SK-N-SH (cell line): ENCODE measurements at regions not wholly inside any gene's neighbourhood (a gene's known extent, or its start where the extent isn't known, plus 50 kb on each side); places are given as distances from the start of the nearest gene placed in this dataset.

Source experiments
- CTCF ChIA-PET: fragments of 300-600, 350-600 bp; formaldehyde crosslinking; extraction: SDS; loops from one replicate; lab custom pipeline; 2021; lab: Yijun Ruan, JAX
- POLR2A ChIA-PET: fragments of 350-600 bp; sonication (Branson Sonifier 250); formaldehyde crosslinking; extraction: SDS; loops from one replicate; lab custom pipeline; 2020; ENCODE audit warnings: antibody characterized with exemption, inconsistent platforms; lab: Yijun Ruan, JAX
- DNase-seq: peaks from one replicate; pipeline ENCODE4 v3.0.0; 2012
- H2AFZ ChIP-seq: fragments of 200-600 bp; sonication (generic); 2 replicates; pipeline ENCODE4 v1.8.1; 2016; ENCODE audit warnings: antibody characterized with exemption, mild to moderate bottlenecking, low read depth
- H3F3A ChIP-seq: fragments of 200-600 bp; sonication (generic); replicated peaks from 2 replicates; pipeline ENCODE3; 2016; ENCODE audit warnings: antibody characterized with exemption, mild to moderate bottlenecking; ENCODE audit not compliant: insufficient read depth
- H3K27ac ChIP-seq, 2 experiments: fragments of 200-500 bp in 1 of 2; fragments of 200-600 bp in 1 of 2; sonication (Bioruptor generic) in 1 of 2; sonication (generic), shearing (Covaris generic) in 1 of 2; 2 replicates each; pipeline versions ENCODE4 v1.5.1 to v1.6.1; 2014 to 2016; ENCODE audit warnings: low read depth in 2 of 2, inconsistent platforms in 1 of 2, low read length in 1 of 2, mild to moderate bottlenecking in 1 of 2, mixed read lengths in 1 of 2
- H3K27me3 ChIP-seq: fragments of 200-600 bp; sonication (generic), shearing (Covaris generic); 2 replicates; pipeline ENCODE4 v1.6.1; 2016; ENCODE audit warnings: mixed run types; ENCODE audit not compliant: insufficient read depth
- H3K36me3 ChIP-seq, 2 experiments: fragments of 200-500 bp in 1 of 2; fragments of 200-600 bp in 1 of 2; sonication (Bioruptor generic) in 1 of 2; sonication (generic) in 1 of 2; replicated peaks in 1 of 2; 2 replicates each; pipeline versions ENCODE3 to v1.5.1; 2014 to 2016; ENCODE audit warnings: low read length in 1 of 2, mild to moderate bottlenecking in 1 of 2; ENCODE audit not compliant: insufficient read depth in 2 of 2, control insufficient read depth in 1 of 2
- H3K4me1 ChIP-seq, 2 experiments: fragments of 200-500 bp in 1 of 2; fragments of 200-600 bp in 1 of 2; sonication (Bioruptor generic) in 1 of 2; sonication (generic), shearing (Covaris generic) in 1 of 2; 2 replicates each; pipeline versions ENCODE4 v1.5.1 to v1.6.1; 2014 to 2016; ENCODE audit warnings: low read depth in 1 of 2, low read length in 1 of 2, mixed run types in 1 of 2; ENCODE audit not compliant: insufficient read depth in 2 of 2, control insufficient read depth in 1 of 2
- H3K4me2 ChIP-seq: fragments of 200-600 bp; sonication (generic), shearing (Covaris generic); 2 replicates; pipeline ENCODE4 v1.6.1; 2017; ENCODE audit warnings: mixed run types
- H3K4me3 ChIP-seq, 2 experiments: fragments of 200-500 bp in 1 of 2; fragments of 200-600 bp in 1 of 2; sonication (Bioruptor generic) in 1 of 2; sonication (generic), shearing (Covaris generic) in 1 of 2; 2 replicates each; pipeline versions ENCODE4 v1.5.1 to v1.8.1; 2014 to 2016; ENCODE audit warnings: low read depth in 2 of 2, inconsistent platforms in 1 of 2, low read length in 1 of 2, mild to moderate bottlenecking in 1 of 2, mixed read lengths in 1 of 2, moderate library complexity in 1 of 2
- H3K79me2 ChIP-seq: fragments of 200-600 bp; sonication (generic); 2 replicates; pipeline ENCODE4 v1.8.1; 2017; ENCODE audit warnings: mild to moderate bottlenecking; ENCODE audit not compliant: insufficient read depth
- H3K9ac ChIP-seq: fragments of 200-600 bp; sonication (generic); 2 replicates; pipeline ENCODE4 v1.6.1; 2017; ENCODE audit warnings: mixed run types
- H3K9me2 ChIP-seq: fragments of 200-600 bp; sonication (generic); 2 replicates; pipeline ENCODE4 v1.6.1; 2017; ENCODE audit warnings: mixed run types
- H3K9me3 ChIP-seq: fragments of 200-600 bp; sonication (generic); 2 replicates; pipeline ENCODE4 v1.6.1; 2017; ENCODE audit warnings: mixed run types, mild to moderate bottlenecking, moderate library complexity
- H4K20me1 ChIP-seq: fragments of 200-600 bp; sonication (generic); 2 replicates; pipeline ENCODE4 v1.6.1; 2017; ENCODE audit warnings: mild to moderate bottlenecking, mixed run types; ENCODE audit not compliant: insufficient read depth
- EP300 ChIP-seq, 2 experiments: IDR thresholded peaks; 2 replicates each; pipeline versions ENCODE4 v1.4.0 to v1.6.1; 2012; ENCODE audit warnings: borderline replicate concordance in 1 of 2, low read depth in 1 of 2, low read length in 1 of 2
- EZH2phosphoT487 ChIP-seq: fragments of 200-600 bp; sonication (generic); IDR thresholded peaks from 2 replicates; pipeline ENCODE4 v1.6.1; 2017; ENCODE audit warnings: low read depth, mixed run types, mild to moderate bottlenecking, antibody characterized with exemption, moderate library complexity, borderline replicate concordance
- FOSL2 ChIP-seq: IDR thresholded peaks from 2 replicates; pipeline ENCODE4 v1.4.0; 2012; ENCODE audit warnings: low read depth, mild to moderate bottlenecking, moderate library complexity, borderline replicate concordance
- GATA2 ChIP-seq: sonication (generic); formaldehyde crosslinking; IDR thresholded peaks from 2 replicates; pipeline ENCODE4 v1.5.0; 2020; ENCODE audit warnings: mild to moderate bottlenecking, missing genetic modification reagents
- JUND ChIP-seq: IDR thresholded peaks from 2 replicates; pipeline ENCODE4 v1.4.0; 2012
- MEF2A ChIP-seq: IDR thresholded peaks from 2 replicates; pipeline ENCODE4 v1.4.0; 2012; ENCODE audit warnings: low read depth, borderline replicate concordance
- NFIC ChIP-seq: IDR thresholded peaks from 2 replicates; pipeline ENCODE4 v1.4.0; 2012; ENCODE audit warnings: borderline replicate concordance
- POLR2AphosphoS5 ChIP-seq: IDR thresholded peaks from 2 replicates; pipeline ENCODE4 v1.6.1; 2012; ENCODE audit warnings: low read depth, low read length
- RCOR1 ChIP-seq: fragments of 150-350 bp; IDR thresholded peaks from 2 replicates; pipeline ENCODE4 v1.6.1; 2017; ENCODE audit warnings: antibody characterized with exemption, low read length
- RXRA ChIP-seq: IDR thresholded peaks from 2 replicates; pipeline ENCODE4 v1.4.0; 2012; ENCODE audit warnings: low read depth, mild to moderate bottlenecking, borderline replicate concordance
- SIN3A ChIP-seq: IDR thresholded peaks from 2 replicates; pipeline ENCODE4 v1.6.1; 2012; ENCODE audit warnings: low read depth, mild to moderate bottlenecking, low read length, moderate library complexity, borderline replicate concordance
- TCF12 ChIP-seq: IDR thresholded peaks from 2 replicates; pipeline ENCODE4 v1.4.0; 2012
- TEAD4 ChIP-seq: IDR thresholded peaks from 2 replicates; pipeline ENCODE4 v1.4.0; 2012; ENCODE audit warnings: mild to moderate bottlenecking, borderline replicate concordance; ENCODE audit not compliant: insufficient read depth
- WGBS: methylation state at CpG from one replicate; pipeline ENCODE4 v1.1.6; 2017; ENCODE audit warnings: low lambda C conversion rate; 5-methylcytosine and 5-hydroxymethylcytosine counted together
- TF ChIP-seq, protein P1 (sequence below): IDR thresholded peaks from 2 replicates; pipeline ENCODE4; 2012
- TF ChIP-seq, protein P2 (sequence below): IDR thresholded peaks from 2 replicates; pipeline ENCODE4 v1.4.0; 2012; ENCODE audit warnings: low read depth, borderline replicate concordance
- TF ChIP-seq, protein P3 (sequence below): IDR thresholded peaks from 2 replicates; pipeline ENCODE4 v1.4.0; 2012; ENCODE audit warnings: low read depth

DNA sequence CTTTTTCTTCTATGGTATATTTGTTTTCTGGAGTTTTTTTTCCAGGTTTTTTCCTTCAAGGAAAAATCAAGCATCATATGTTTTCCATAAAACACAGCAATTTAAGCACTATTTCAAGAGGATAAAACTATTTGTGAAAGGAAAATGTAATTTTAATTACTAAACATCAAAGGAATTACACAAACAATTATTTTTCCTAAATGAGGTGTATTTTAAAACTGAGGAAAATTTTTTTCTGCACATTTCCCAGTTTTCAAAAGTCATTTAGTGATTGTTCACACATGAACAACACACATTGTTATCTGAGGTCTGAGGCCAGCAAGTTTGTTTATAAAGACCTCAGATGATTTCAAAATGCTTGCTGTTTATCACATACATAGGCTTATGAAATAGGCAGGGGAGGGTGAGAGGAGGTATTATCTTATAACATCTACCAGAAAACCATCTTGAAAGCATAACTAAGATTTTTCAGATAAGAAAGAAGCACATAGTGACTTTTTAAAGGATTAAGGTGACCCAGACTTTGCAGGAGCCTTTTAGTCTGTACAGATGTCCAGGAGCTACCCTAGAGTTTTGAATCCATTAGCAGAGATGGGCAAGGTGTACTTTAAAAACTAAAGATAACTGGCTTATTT is 381.6 kb downstream of the GJA1 start:
- DNase-seq, result no peak
- TF ChIP-seq EZH2phosphoT487 (no peak), RXRA (no peak), GATA2 (CRISPR knock-in tag) (peak; percentile 12; the same call in 1 of the 2 replicates)
- H3K9me2 ChIP-seq, result no peaks in the 10 kb centered on the region
- H3K4me3 ChIP-seq, result no peak overlapping the region
- H3K36me3 ChIP-seq, result no peaks in the 10 kb centered on the region
- H3K4me2 ChIP-seq, result no peak overlapping the region
- no peak overlapping the region for H3K9ac ChIP-seq
- H3K9me3 ChIP-seq, result no peaks in the 10 kb centered on the region
- peak overlapping the region in 1 of 2 experiments; percentile 34; a peak in 1 of 4 replicates for H3K27ac ChIP-seq
- H3K4me1 ChIP-seq, result no peaks in the 10 kb centered on the region; a peak in 2 of 4 replicates
- POLR2A ChIA-PET, result no interaction called here
- CTCF ChIA-PET, result interaction anchor here (0.7 kb wide), 1 partner anchor 16 kb away, joined by 3 read pairs; no protein-coding TSS in a partner anchor
- no peak overlapping the region for H2AFZ ChIP-seq
- no peaks in the 10 kb centered on the region for H3K27me3 ChIP-seq
- H3F3A ChIP-seq, result peaks cover 5% of the 10 kb centered on the region
- no peaks in the 10 kb centered on the region for H3K79me2 ChIP-seq
- H4K20me1 ChIP-seq, result no peaks in the 10 kb centered on the region

DNA sequence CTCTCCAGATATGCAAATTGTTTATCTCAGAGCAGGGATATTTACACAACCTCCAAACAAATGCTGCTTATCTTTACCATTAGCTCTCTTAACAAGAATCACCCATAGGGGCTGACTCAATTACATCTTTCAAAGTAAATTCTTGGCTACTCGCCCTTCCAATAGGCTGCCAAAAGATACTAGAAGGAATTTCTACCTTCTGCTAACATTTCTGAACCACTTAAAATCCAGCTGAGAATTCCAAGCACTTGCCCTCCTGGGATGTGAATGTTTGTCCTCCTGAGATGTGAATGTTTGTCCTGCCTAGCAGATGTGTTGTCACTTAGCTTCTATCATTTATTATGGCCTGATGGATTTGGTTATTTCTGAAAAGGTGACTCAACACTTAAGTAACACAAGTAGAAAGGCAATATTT is 388.0 kb downstream of the GJA1 start:
- DNase-seq, result no peak
- Histone ChIP-seq H2AFZ (no peak overlapping the region), H3K27me3 (no peaks in the 10 kb centered on the region), H3K79me2 (no peaks in the 10 kb centered on the region), H3K27ac (peak overlapping the region; percentile 30 to 55; a peak in 3 of 4 replicates), H3K4me2 (peak overlapping the region; percentile 24; the same call in 1 of the 2 replicates), H3K9me2 (no peaks in the 10 kb centered on the region), H3K4me1 (peaks cover 0 to 36% of the 10 kb centered on the region in 2 experiments; a peak in 3 of 4 replicates), H3K9me3 (no peaks in the 10 kb centered on the region), H3K9ac (no peak overlapping the region), H3K4me3 (no peak overlapping the region), H4K20me1 (no peaks in the 10 kb centered on the region), H3K36me3 (peaks cover 0 to 3% of the 10 kb centered on the region in 2 experiments), H3F3A (peaks cover 23% of the 10 kb centered on the region)
- CTCF ChIA-PET, result interaction anchor here (1.2 kb wide), 1 partner anchor 19 kb away, joined by 3 read pairs; no protein-coding TSS in a partner anchor
- POLR2A ChIA-PET, result no interaction called here
- WGBS, result 50% methylated on average over 1 of the region's 1 CpG
- TF ChIP-seq POLR2AphosphoS5 (peak; percentile 31; the same call in 1 of the 2 replicates), JUND (peak; percentile 58), TCF12 (peak; percentile 86), RCOR1 (no peak), TEAD4 (peak; percentile 81; the same call in 1 of the 2 replicates), RXRA (peak; percentile 58; the same call in 1 of the 2 replicates), EP300 (IDR thresholded peaks at IDR 0.05; ENCODE audit: borderline replicate concordance in 1 of 2, low read depth in 1 of 2, low read length in 1 of 2) (peak; percentile 51 to 80), MEF2A (0 out of 2 replicates have a peak, but pooled peaks have one; percentile 9), FOSL2 (peak; percentile 50; the same call in 1 of the 2 replicates), NFIC (peak; percentile 86), SIN3A (no peak)
- TF ChIP-seq, protein P1, sequence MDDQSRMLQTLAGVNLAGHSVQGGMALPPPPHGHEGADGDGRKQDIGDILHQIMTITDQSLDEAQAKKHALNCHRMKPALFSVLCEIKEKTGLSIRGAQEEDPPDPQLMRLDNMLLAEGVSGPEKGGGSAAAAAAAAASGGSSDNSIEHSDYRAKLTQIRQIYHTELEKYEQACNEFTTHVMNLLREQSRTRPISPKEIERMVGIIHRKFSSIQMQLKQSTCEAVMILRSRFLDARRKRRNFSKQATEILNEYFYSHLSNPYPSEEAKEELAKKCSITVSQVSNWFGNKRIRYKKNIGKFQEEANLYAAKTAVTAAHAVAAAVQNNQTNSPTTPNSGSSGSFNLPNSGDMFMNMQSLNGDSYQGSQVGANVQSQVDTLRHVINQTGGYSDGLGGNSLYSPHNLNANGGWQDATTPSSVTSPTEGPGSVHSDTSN, result peak; percentile 84
- TF ChIP-seq, protein P2, sequence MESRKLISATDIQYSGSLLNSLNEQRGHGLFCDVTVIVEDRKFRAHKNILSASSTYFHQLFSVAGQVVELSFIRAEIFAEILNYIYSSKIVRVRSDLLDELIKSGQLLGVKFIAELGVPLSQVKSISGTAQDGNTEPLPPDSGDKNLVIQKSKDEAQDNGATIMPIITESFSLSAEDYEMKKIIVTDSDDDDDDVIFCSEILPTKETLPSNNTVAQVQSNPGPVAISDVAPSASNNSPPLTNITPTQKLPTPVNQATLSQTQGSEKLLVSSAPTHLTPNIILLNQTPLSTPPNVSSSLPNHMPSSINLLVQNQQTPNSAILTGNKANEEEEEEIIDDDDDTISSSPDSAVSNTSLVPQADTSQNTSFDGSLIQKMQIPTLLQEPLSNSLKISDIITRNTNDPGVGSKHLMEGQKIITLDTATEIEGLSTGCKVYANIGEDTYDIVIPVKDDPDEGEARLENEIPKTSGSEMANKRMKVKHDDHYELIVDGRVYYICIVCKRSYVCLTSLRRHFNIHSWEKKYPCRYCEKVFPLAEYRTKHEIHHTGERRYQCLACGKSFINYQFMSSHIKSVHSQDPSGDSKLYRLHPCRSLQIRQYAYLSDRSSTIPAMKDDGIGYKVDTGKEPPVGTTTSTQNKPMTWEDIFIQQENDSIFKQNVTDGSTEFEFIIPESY, result no peak
- TF ChIP-seq, protein P3, sequence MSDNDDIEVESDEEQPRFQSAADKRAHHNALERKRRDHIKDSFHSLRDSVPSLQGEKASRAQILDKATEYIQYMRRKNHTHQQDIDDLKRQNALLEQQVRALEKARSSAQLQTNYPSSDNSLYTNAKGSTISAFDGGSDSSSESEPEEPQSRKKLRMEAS, result 0 out of 2 replicates have a peak, but pooled peaks have one; percentile 32
